IMR-90 (cell line): ENCODE measurements at regions not wholly inside any gene's neighbourhood (a gene's known extent, or its start where the extent isn't known, plus 50 kb on each side); places are given as distances from the start of the nearest gene placed in this dataset.

Experiments used
- ATAC-seq: fragments of 200-7000 bp; cut with Tn5 transposase; 2 replicates; pipeline ENCODE4 v1.9.1; 2020; ENCODE audit warnings: low read depth, mild to moderate bottlenecking, moderate library complexity
- BruUV-seq: library from RNA; stranded (reverse); fragments of 400-500 nt; replicated peaks from 2 replicates; lab custom pipeline; 2021; lab: Mats Ljungman, UMichigan
- CTCF ChIA-PET: fragments of 300-600 bp; formaldehyde crosslinking; extraction: SDS; loops from one replicate; lab custom pipeline; 2021; ENCODE audit warnings: antibody characterized with exemption; lab: Yijun Ruan, JAX
- POLR2A ChIA-PET: fragments of 300-600 bp; sonication (Branson Sonifier 250); formaldehyde crosslinking; loops from one replicate; lab custom pipeline; 2022; ENCODE audit warnings: antibody characterized with exemption; ENCODE audit not compliant: unreplicated experiment; lab: Charles Lee
- DNase-seq: peaks from one replicate; pipeline ENCODE4 v3.0.0; 2013
- H2AFZ ChIP-seq: replicated peaks from 2 replicates; pipeline ENCODE3; 2013; ENCODE audit warnings: low read length, mild to moderate bottlenecking; ENCODE audit not compliant: poor library complexity
- H2AK5ac ChIP-seq: 2 replicates; pipeline ENCODE4 v1.6.1; 2013; ENCODE audit warnings: low read depth, low read length, inconsistent platforms
- H2AK9ac ChIP-seq: replicated peaks from 2 replicates; pipeline ENCODE3; 2013; ENCODE audit warnings: mild to moderate bottlenecking, low read depth, low read length, moderate library complexity; ENCODE audit not compliant: poor library complexity
- H2BK120ac ChIP-seq: 2 replicates; pipeline ENCODE4 v1.6.1; 2013; ENCODE audit warnings: low read depth, low read length, inconsistent platforms
- H2BK15ac ChIP-seq: 3 replicates; pipeline ENCODE4 v1.6.1; 2013; ENCODE audit warnings: low read depth, low read length, inconsistent platforms
- H2BK20ac ChIP-seq: 2 replicates; pipeline ENCODE4 v1.6.1; 2013; ENCODE audit warnings: low read depth, mild to moderate bottlenecking, inconsistent platforms, low read length, moderate library complexity
- H2BK5ac ChIP-seq: 2 replicates; pipeline ENCODE4 v1.6.1; 2013; ENCODE audit warnings: mild to moderate bottlenecking, low read depth, low read length, inconsistent platforms; ENCODE audit not compliant: poor library complexity, severe bottlenecking
- H3K14ac ChIP-seq: replicated peaks from 2 replicates; pipeline ENCODE4 v1.6.1; 2013; ENCODE audit warnings: low read depth, low read length, inconsistent platforms
- H3K18ac ChIP-seq: 2 replicates; pipeline ENCODE4 v1.6.1; 2013; ENCODE audit warnings: low read depth, low read length, control low read depth
- H3K23ac ChIP-seq: 2 replicates; pipeline ENCODE4 v1.6.1; 2013; ENCODE audit warnings: low read depth, low read length, inconsistent platforms
- H3K27ac ChIP-seq: 2 replicates; pipeline ENCODE4 v1.5.1; 2013; ENCODE audit warnings: mild to moderate bottlenecking, control low read depth, low read length; ENCODE audit not compliant: insufficient read depth
- H3K27me3 ChIP-seq: 2 replicates; pipeline ENCODE4 v1.6.1; 2013; ENCODE audit warnings: low read length; ENCODE audit not compliant: control insufficient read depth, insufficient read depth
- H3K36me3 ChIP-seq: 2 replicates; pipeline ENCODE4 v1.6.1; 2013; ENCODE audit warnings: low read length, mixed read lengths; ENCODE audit not compliant: control insufficient read depth, insufficient read depth
- H3K4ac ChIP-seq: 2 replicates; pipeline ENCODE4 v1.6.1; 2013; ENCODE audit warnings: low read depth, low read length, inconsistent platforms
- H3K4me1 ChIP-seq: 2 replicates; pipeline ENCODE4 v1.6.1; 2013; ENCODE audit warnings: low read length, mixed read lengths; ENCODE audit not compliant: control insufficient read depth, insufficient read depth
- H3K4me2 ChIP-seq: 2 replicates; pipeline ENCODE4 v1.6.1; 2013; ENCODE audit warnings: low read depth, mild to moderate bottlenecking, control low read depth, low read length, moderate library complexity
- H3K4me3 ChIP-seq: 2 replicates; pipeline ENCODE4 v1.5.1; 2013; ENCODE audit warnings: low read depth, mild to moderate bottlenecking, control low read depth, low read length, moderate library complexity; ENCODE audit not compliant: insufficient read depth
- H3K56ac ChIP-seq: 2 replicates; pipeline ENCODE4 v1.6.1; 2013; ENCODE audit warnings: low read length, inconsistent platforms; ENCODE audit not compliant: insufficient read depth; ENCODE audit errors: extremely low read depth
- H3K79me1 ChIP-seq, 2 experiments: 2 replicates each; pipeline ENCODE4 v1.6.1; 2013; ENCODE audit warnings: low read length in 2 of 2, inconsistent platforms in 1 of 2, low read depth in 1 of 2
- H3K9ac ChIP-seq: 2 replicates; pipeline ENCODE4 v1.6.1; 2013; ENCODE audit warnings: low read depth, low read length, control low read depth
- H3K9me1 ChIP-seq: 2 replicates; pipeline ENCODE4 v1.6.1; 2013; ENCODE audit warnings: low read length, inconsistent platforms; ENCODE audit not compliant: insufficient read depth
- H3K9me3 ChIP-seq: 2 replicates; pipeline ENCODE4 v1.6.1; 2013; ENCODE audit warnings: low read length; ENCODE audit not compliant: control insufficient read depth, insufficient read depth
- H4K20me1 ChIP-seq: 2 replicates; pipeline ENCODE4 v1.6.1; 2013; ENCODE audit warnings: low read length, inconsistent platforms; ENCODE audit not compliant: insufficient read depth
- H4K5ac ChIP-seq: 2 replicates; pipeline ENCODE4 v1.6.1; 2013; ENCODE audit warnings: mild to moderate bottlenecking, low read depth, low read length, control low read depth
- H4K8ac ChIP-seq, 2 experiments: 2 replicates each; pipeline ENCODE4 v1.6.1; 2013; ENCODE audit warnings: low read depth in 2 of 2, low read length in 2 of 2, control low read depth in 1 of 2, inconsistent platforms in 1 of 2
- H4K91ac ChIP-seq: 2 replicates; pipeline ENCODE4 v1.6.1; 2013; ENCODE audit warnings: low read depth, low read length, inconsistent platforms; ENCODE audit not compliant: insufficient read depth
- BHLHE40 ChIP-seq: fragments of 150-350 bp; IDR thresholded peaks from 2 replicates; pipeline ENCODE4 v1.6.1; 2016; ENCODE audit warnings: mild to moderate bottlenecking, low read depth, low read length
- CEBPB ChIP-seq: IDR thresholded peaks from 2 replicates; pipeline ENCODE4 v1.6.1; 2012; ENCODE audit warnings: low read depth, low read length, improper control_type of control experiment
- CHD1 ChIP-seq: IDR thresholded peaks from 2 replicates; pipeline ENCODE4 v1.6.1; 2012; ENCODE audit warnings: low read depth, low read length, improper control_type of control experiment
- CTCF ChIP-seq: conservative IDR thresholded peaks from 2 replicates; pipeline ENCODE4 v1.5.1; 2012; ENCODE audit warnings: mild to moderate bottlenecking, low read depth, low read length, improper control_type of control experiment
- FOS ChIP-seq: fragments of 150-350 bp; IDR thresholded peaks from 2 replicates; pipeline ENCODE4 v1.6.1; 2016; ENCODE audit warnings: low read depth, low read length
- NFE2L2 ChIP-seq: fragments of 150-350 bp; IDR thresholded peaks from 2 replicates; pipeline ENCODE4 v1.6.1; 2016; ENCODE audit warnings: low read depth, mild to moderate bottlenecking, low read length
- POLR2A ChIP-seq: IDR thresholded peaks from 2 replicates; pipeline ENCODE4 v1.6.1; 2012; ENCODE audit warnings: mild to moderate bottlenecking, low read depth, low read length
- RAD21 ChIP-seq: IDR thresholded peaks from 2 replicates; pipeline ENCODE4 v1.6.1; 2012; ENCODE audit warnings: low read length, improper control_type of control experiment
- RCOR1 ChIP-seq: IDR thresholded peaks from 2 replicates; pipeline ENCODE4 v1.6.1; 2012; ENCODE audit warnings: mild to moderate bottlenecking, low read length, improper control_type of control experiment; ENCODE audit not compliant: insufficient replicate concordance
- RFX5 ChIP-seq: IDR thresholded peaks from 2 replicates; pipeline ENCODE4 v1.8.0; 2012; ENCODE audit warnings: low read depth, mild to moderate bottlenecking, low read length, moderate library complexity
- SMC3 ChIP-seq: fragments of 150-350 bp; IDR thresholded peaks from 2 replicates; pipeline ENCODE4 v1.6.1; 2016; ENCODE audit warnings: low read depth, mild to moderate bottlenecking, antibody characterized with exemption, low read length, moderate library complexity
- USF2 ChIP-seq: fragments of 150-350 bp; IDR thresholded peaks from 2 replicates; pipeline ENCODE4 v1.6.1; 2017; ENCODE audit warnings: mild to moderate bottlenecking, antibody characterized with exemption, low read length, low read depth
- WGBS, 2 experiments: methylation state at CpG; one replicate each; pipeline versions ENCODE4 v1.1.5 to v1.1.7; 2013; ENCODE audit warnings: missing lambda C conversion rate in 2 of 2; ENCODE audit not compliant: insufficient read length in 1 of 2; ENCODE audit errors: extremely low coverage in 2 of 2; 5-methylcytosine and 5-hydroxymethylcytosine counted together
- dilution Hi-C: fragments of 300-500 bp; cut with HindIII; formaldehyde crosslinking; loops from one replicate; pipeline ENCODE4 v1.14.3; 2018; ENCODE audit warnings: low sequenced_read_pairs; ENCODE audit not compliant: unreplicated experiment
- in situ Hi-C: fragments of 300-500 bp; cut with MboI; formaldehyde crosslinking; loops from 3 replicates; pipeline ENCODE4 v1.14.3; 2019; ENCODE audit warnings: low sequenced_read_pairs, inconsistent platforms, mixed read lengths
- intact Hi-C: fragments of 100-400 bp; cut with micrococcal nuclease; formaldehyde crosslinking; loops from 2 replicates; pipeline ENCODE4 v1.10.0; 2022

GRCh38 chr13:107190065-107190464, 622.1 kb upstream of the ARGLU1 start:
- Histone ChIP-seq H4K8ac (no peak overlapping the region), H3K14ac (no peak overlapping the region), H3K79me1 (peaks cover 5 to 12% of the 10 kb centered on the region in 2 experiments; a peak in 3 of 4 replicates), H3K4me1 (peaks cover 3% of the 10 kb centered on the region), H3K9ac (no peak overlapping the region), H4K91ac (no peak overlapping the region), H3K9me3 (peaks cover 2% of the 10 kb centered on the region; the same call in 1 of the 2 replicates), H3K56ac (no peak overlapping the region), H3K18ac (no peak overlapping the region), H2AK9ac (no peak overlapping the region), H3K27ac (no peak overlapping the region), H3K9me1 (no peaks in the 10 kb centered on the region; the same call in 1 of the 2 replicates), H3K4me3 (no peak overlapping the region), H2AFZ (no peak overlapping the region), H2AK5ac (no peak overlapping the region), H2BK20ac (no peak overlapping the region), H3K23ac (no peak overlapping the region), H3K4me2 (no peak overlapping the region), H3K27me3 (no peaks in the 10 kb centered on the region), H2BK15ac (no peak overlapping the region), H3K36me3 (no peaks in the 10 kb centered on the region), H2BK5ac (no peak overlapping the region), H2BK120ac (no peak overlapping the region), H4K5ac (no peak overlapping the region), H3K4ac (no peak overlapping the region), H4K20me1 (peaks cover 3% of the 10 kb centered on the region; the same call in 1 of the 2 replicates)
- TF ChIP-seq NFE2L2 (no peak), RFX5 (no peak), CHD1 (no peak), RAD21 (no peak), SMC3 (no peak), CTCF (no peak), CEBPB (no peak), POLR2A (no peak), USF2 (no peak), BHLHE40 (no peak), RCOR1 (no peak), FOS (no peak)
- POLR2A ChIA-PET: no interaction called here
- DNase-seq: no peak
- intact Hi-C loops (no loop called here), dilution Hi-C loops (no loop called here), in situ Hi-C loops (no loop called here)
- no CpG with 5 or more reads among the region's 1 CpG for WGBS, 2 experiments
- no peak for ATAC-seq
- CTCF ChIA-PET: interaction anchor here (0.8 kb wide), 1 partner anchor 486 kb away, joined by 3 read pairs; no protein-coding TSS in a partner anchor
- BruUV-seq: no TSS peak
